ENCODE measurements at regions not wholly inside any gene's neighbourhood (a gene's known extent, or its start where the extent isn't known, plus 50 kb on each side); places are given as distances from the start of the nearest gene placed in this dataset.
"Not testable (repeated sequence)": the region's sequence is repeated elsewhere in the genome, so short reads cannot be mapped to it uniquely, and the experiment has no call there.

- DNase-seq (ENCODE audit: low spot score): no peak
Observed at GRCh38 chr13:22897571-22898314, 283.0 kb upstream of the SGCG start.

GRCh38 chr13:22900416-22900951 lies 280.3 kb upstream of the SGCG start:
- not testable (repeated sequence) for DNase-seq (ENCODE audit: low spot score)

GRCh38 chr13:22903301-22903700 lies 277.5 kb upstream of the SGCG start:
- no peak for DNase-seq (ENCODE audit: low spot score)

GRCh38 chr13:22903925-22904324 lies 276.9 kb upstream of the SGCG start:
- no peak for DNase-seq (ENCODE audit: low spot score)

GRCh38 chr13:22915442-22916082 lies 265.2 kb upstream of the SGCG start:
- DNase-seq (ENCODE audit: low spot score): peak; percentile 68

GRCh38 chr13:22916276-22916675 lies 264.5 kb upstream of the SGCG start:
- DNase-seq (ENCODE audit: low spot score): not testable (repeated sequence)

GRCh38 chr13:22925881-22926747 lies 254.7 kb upstream of the SGCG start:
- DNase-seq (ENCODE audit: low spot score): peak; percentile 60

- no peak for DNase-seq (ENCODE audit: low spot score)
Observed at GRCh38 chr13:22926748-22927400, 253.9 kb upstream of the SGCG start.

GRCh38 chr13:22927845-22928244 lies 252.9 kb upstream of the SGCG start:
- not testable (repeated sequence) for DNase-seq (ENCODE audit: low spot score)

GRCh38 chr13:22929381-22930126 lies 251.2 kb upstream of the SGCG start:
- DNase-seq (ENCODE audit: low spot score): no peak

GRCh38 chr13:22931576-22931975 lies 249.2 kb upstream of the SGCG start:
- no peak for DNase-seq (ENCODE audit: low spot score)

GRCh38 chr13:22932632-22933412 lies 248.0 kb upstream of the SGCG start:
- not testable (repeated sequence) for DNase-seq (ENCODE audit: low spot score)

GRCh38 chr13:22933571-22934181 lies 247.1 kb upstream of the SGCG start:
- no peak for DNase-seq (ENCODE audit: low spot score)

GRCh38 chr13:22934744-22935523 lies 245.8 kb upstream of the SGCG start:
- DNase-seq (ENCODE audit: low spot score): no peak

- no peak for DNase-seq (ENCODE audit: low spot score)
Observed at GRCh38 chr13:22936228-22936627, 244.6 kb upstream of the SGCG start.

- DNase-seq (ENCODE audit: low spot score): no peak
Observed at GRCh38 chr13:22937241-22937640, 243.5 kb upstream of the SGCG start.

GRCh38 chr13:22937953-22938352 lies 242.8 kb upstream of the SGCG start:
- DNase-seq (ENCODE audit: low spot score): no peak

- DNase-seq (ENCODE audit: low spot score): no peak
Observed at GRCh38 chr13:22938576-22938975, 242.2 kb upstream of the SGCG start.

- no peak for DNase-seq (ENCODE audit: low spot score)
Observed at GRCh38 chr13:22939157-22939556, 241.6 kb upstream of the SGCG start.
